Right ventricle myocardium superior (tissue), 1 donor: ENCODE measurements at regions not wholly inside any gene's neighbourhood (a gene's known extent, or its start where the extent isn't known, plus 50 kb on each side); places are given as distances from the start of the nearest gene placed in this dataset.
A peak's percentile ranks its signal among the peaks of the same experiment; 100 is the strongest.

Source experiments
- ATAC-seq: fragments of 200-7000 bp; cut with Tn5 transposase; one replicate; pipeline ENCODE4 v1.9.1; 2020; ENCODE audit warnings: mild to moderate bottlenecking; ENCODE audit not compliant: poor library complexity
- DNase-seq: peaks from one replicate; pipeline ENCODE4 v3.0.0-alpha.2; 2020
- intact Hi-C: fragments of 100-400 bp; cut with DNase I; formaldehyde crosslinking; loops from one replicate; pipeline ENCODE4 v1.11.2; 2022
- donor health status: DM: no; HTN: yes; CAD: no; lungs with severe emphysema.

GRCh38 chr9:79257790-79258351 lies 313.9 kb upstream of the TLE4 start:
- ATAC-seq (no peak), DNase-seq (no peak)
- intact Hi-C loops: no loop called here

DNA sequence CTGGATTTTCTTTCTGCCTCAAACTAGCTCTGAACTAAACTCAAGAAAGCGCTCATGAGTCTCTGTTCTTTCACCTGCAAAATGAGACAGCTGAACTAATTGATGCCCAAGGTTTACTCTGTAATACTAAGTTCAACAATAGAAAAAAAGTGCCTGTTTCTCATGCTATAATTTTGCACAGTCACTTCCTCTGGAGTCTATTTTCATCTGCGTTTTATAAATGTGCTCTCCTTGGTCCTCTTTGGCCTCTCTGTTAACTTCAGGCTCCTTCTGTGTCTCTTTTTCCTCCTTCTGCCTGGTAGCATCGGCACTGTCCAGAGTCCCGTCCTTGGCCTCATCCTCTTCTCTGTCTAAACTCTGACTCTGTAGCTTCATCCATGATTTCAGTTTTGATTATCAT lies 311.9 kb upstream of the TLE4 start:
- ATAC-seq: no peak
- no peak for DNase-seq
- intact Hi-C loops: no loop called here

DNA sequence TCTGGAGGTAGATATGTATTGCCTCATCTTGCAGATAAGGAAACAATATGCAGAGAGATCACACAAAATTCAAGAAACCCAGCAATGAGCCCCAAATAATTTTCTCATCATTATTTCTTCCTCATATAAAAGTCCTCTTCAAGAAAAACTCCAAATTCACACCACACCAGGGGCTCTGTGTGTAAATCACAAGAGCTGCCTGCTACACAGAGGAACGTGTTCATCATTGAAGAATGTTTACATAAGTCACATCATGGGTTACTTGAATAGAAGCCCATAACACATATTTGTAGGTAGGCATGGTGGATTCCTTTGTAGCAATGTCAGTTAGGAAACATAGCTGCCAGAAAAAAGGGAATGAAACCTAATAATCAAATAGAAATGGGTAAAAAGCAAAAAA lies 308.1 kb upstream of the TLE4 start:
- no peak for ATAC-seq
- no peak for DNase-seq
- intact Hi-C loops: no loop called here

- intact Hi-C loops: no loop called here
- ATAC-seq (no peak), DNase-seq (peak; percentile 55)
Observed at GRCh38 chr9:79264041-79264440, 307.7 kb upstream of the TLE4 start.

DNA sequence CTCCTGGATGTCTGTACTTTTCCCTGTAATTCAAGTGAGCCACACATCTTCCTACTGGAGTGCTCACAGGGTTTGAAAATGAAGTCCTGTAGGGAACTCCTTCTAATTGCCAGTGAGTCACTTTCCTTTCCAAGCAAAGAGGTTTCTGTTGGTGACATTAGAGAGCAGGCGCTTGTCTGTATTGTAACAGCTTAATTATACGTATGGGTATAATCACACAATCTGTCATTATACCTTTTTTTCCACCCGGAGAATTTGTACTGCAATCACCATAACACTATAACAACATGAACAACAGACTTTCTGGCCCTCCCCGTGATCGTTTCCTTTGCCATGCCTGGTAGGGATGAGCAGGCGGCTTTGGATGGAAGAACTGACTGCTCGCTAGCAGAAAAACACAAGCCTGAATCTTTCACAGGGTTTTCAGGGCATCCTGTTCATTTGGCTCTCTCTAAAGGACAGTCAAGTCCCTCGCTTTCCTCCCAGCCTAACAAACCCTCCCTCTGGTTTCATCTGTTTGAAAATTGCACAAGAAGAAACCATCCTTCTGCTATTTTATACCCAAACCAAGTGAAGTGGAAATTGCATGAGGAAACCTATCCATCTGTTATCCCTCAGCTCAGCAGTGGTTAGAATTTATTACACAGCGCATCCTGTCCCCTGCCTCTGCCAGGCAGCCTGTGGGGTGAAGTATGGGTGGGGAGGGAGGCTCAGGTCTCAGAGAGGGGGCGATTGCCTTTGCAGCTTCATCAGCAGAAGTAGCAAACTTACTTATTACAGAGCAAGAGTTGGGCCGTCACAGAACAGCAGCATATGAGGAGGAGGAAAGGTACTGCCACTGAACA lies 307.0 kb upstream of the TLE4 start:
- no peak for ATAC-seq
- DNase-seq: no peak
- intact Hi-C loops: no loop called here

DNA sequence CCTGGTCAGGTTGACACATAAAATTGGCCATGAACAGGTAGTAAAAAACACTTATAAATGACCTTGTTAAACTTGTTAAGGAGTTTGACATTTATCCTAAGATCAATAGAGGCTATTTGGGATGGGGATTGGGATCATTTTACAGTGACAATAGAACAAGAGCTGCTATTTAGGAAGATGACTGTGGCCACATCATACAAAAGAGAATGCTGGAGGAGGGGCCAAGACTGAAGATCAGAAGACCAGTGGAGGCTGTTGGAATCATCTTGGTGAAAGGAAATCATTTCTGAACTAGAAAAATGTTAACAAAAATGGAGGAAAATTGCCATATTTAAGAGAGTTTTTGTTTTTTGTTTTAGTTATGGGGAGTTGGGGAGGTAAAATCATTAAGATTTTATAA lies 304.8 kb upstream of the TLE4 start:
- DNase-seq (no peak), ATAC-seq (no peak)
- intact Hi-C loops: no loop called here

- ATAC-seq (no peak), DNase-seq (no peak)
- intact Hi-C loops: no loop called here
Observed at GRCh38 chr9:79268806-79269205, 303.0 kb upstream of the TLE4 start.

DNA sequence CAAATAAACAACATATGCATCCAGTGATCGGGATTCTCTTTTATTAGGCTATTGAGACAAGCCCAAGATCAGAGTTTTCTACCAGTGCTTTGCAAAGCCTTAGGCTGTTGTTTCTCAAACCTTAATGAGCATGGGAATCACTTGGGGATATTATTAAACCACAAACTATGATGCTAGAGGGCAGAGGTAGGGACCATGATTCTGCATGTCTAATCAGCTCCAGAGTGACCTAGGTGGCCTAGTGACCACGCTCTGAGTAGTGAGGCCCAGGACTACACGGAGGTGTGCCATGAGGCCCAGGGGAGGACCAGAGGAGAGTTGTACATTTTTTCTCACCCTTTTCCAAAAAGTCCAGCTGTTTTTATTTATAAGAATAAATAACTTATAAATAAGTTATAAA lies 298.5 kb upstream of the TLE4 start:
- intact Hi-C loops: no loop called here
- no peak for DNase-seq
- no peak for ATAC-seq

- ATAC-seq (no peak), DNase-seq (no peak)
- intact Hi-C loops: no loop called here
Observed at GRCh38 chr9:79279356-79279755, 292.4 kb upstream of the TLE4 start.

GRCh38 chr9:79280691-79281090 lies 291.1 kb upstream of the TLE4 start:
- ATAC-seq (no peak), DNase-seq (no peak)
- intact Hi-C loops: no loop called here

GRCh38 chr9:79284081-79284480 lies 287.7 kb upstream of the TLE4 start:
- DNase-seq: no peak
- ATAC-seq: no peak
- intact Hi-C loops: no loop called here

DNA sequence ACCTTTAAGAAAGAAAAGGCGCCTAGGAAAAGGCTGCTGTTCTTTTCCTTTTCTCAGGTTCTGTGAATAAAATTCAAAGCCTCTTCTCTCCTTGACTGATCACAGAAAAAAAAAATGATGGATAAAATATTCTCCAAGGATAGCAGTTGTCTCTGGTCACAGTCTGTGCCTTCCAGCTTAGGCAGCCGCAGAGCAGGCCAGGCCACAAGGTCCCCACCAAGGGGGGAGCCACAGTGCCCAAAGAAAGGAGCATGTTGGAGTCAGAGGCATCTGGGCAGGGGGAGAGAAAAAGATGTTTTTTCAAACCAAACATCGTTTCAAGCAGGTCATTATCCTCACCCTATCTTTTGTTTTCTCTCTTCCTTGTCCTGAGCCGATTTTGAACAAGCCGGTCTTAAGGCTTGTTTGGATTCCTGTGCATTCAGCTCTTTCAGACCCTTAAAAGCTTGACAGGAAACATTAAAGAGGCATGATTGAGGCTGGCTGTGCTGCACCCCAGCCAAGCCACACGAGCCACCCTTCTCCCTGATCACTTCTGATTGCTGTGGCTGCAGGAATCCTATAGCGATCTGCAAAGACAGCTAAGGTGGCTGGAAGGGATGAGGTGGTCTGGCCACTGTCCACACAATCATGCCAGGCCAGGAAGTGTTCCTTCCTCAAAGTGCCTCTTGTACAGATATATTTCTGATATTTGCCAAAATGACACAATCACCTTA lies 284.6 kb upstream of the TLE4 start:
- intact Hi-C loops: no loop called here
- no peak for DNase-seq
- ATAC-seq: no peak

DNA sequence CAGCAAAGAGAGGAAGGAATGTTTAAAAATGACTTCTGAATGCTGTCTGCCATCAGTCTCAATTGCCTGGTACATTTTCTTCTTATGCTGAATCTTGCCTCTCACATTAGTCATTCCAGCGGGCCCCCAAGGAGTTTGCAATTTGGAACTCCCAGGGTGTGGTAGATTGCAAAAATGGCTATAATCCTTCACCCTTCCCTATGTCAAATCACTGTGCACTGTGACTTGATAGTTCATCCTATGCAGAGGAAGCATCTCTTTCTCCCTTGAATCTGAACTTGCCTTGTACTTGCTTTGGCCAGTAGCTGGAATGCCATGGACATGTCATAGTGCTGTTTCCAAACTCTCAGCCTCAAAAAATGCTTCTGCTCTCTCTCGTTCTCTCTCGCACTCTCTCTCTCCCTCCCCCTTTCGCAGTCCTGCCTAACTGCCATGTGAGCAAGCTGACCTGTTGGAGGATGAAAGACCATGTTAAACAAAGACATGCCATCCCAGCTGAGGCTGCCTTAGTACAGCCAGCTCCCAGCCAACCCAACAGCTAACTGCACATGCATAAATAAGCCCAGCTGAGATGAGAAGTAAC lies 284.0 kb upstream of the TLE4 start:
- ATAC-seq: no peak

GRCh38 chr9:79289856-79290255 lies 281.9 kb upstream of the TLE4 start:
- intact Hi-C loops: no loop called here
- ATAC-seq (no peak), DNase-seq (no peak)

More for the DNA sequence above, 284.0 kb upstream of the TLE4 start:
- no peak for DNase-seq
- intact Hi-C loops: no loop called here

DNA sequence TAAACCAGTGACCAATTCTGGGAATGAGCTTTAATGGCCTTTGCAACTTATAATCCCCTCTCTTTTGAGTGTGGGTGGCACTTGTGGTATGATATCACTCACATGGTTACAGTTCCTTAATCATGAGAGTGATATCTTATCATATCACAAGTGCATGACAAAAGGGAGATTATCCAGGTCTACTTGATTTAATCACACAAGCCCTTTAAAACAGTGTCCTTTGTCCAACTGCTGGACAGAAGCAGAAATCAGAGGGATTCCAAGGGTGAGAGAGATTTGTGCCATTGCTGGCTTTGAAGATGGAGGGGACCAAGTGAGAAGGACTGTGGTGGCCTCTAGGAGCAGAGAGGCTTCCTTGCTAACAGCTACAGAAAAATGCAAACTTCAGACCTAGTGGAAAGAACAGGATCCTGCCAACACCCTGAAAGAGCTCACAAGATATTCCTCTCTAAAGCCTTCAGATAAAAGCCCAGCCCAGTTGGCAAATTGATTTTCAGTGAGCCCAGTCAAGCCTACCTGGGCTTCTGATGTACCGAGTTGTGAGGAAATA lies 279.0 kb upstream of the TLE4 start:
- ATAC-seq (no peak), DNase-seq (no peak)
- intact Hi-C loops: no loop called here

GRCh38 chr9:79300068-79300467 lies 271.7 kb upstream of the TLE4 start:
- intact Hi-C loops: no loop called here
- DNase-seq (no peak), ATAC-seq (no peak)

DNA sequence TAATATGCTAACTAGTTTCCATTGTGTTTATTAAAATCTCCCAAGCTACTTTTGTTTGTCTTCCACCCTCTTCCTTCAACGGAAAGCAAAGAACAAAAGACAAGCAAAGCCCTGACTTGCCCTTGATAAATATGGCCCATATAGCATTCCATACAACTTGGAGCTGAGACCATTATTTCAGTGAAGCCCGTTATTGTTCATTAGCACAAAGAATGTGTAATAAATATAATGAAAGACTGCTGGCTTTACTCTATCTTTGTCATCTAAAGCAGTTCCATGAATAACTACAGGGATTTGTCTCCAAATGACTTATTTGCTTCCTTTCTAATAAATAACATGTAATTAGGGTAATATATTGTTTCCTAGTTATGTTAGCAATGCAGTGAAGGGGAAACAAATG lies 270.7 kb upstream of the TLE4 start:
- ATAC-seq (no peak), DNase-seq (no peak)
- intact Hi-C loops: no loop called here

DNA sequence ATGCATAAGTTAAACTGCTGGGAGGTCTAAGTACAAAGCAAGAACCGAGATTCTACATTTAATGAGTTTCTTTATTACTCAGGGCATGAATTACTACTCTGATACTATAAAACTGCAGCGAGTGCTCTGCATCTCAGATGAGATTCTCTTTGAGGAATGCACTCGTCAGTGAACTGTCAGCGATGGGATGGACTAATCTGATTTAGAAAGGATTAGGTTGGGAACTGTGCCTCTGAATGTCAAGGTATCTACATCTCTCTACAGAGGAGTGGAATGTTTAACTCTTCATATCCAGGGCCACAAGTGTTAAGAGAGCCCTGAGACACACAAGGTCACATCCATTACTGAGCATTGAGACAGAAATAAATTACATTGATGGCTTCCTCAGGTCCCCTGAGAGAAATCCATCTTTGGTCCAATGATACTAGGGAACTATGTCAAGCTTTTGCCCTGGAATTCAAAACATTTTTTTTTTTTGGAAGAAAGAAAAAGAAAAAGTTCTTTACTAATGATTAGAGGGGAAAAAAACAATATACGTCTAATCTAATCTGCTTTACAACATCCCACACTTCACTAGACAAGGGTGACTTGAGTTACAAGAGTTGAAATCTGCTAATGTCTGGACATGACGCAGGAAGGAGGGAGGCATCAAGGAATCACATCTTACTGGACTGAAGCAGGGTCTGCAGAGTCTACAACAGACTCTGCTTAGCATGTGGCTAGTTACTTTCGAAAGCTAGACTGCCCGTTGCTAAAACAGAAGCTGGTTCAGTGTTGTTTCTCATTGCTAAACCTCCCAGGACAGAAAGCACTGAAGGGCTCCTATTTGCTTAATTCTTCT lies 270.0 kb upstream of the TLE4 start:
- ATAC-seq: no peak
- intact Hi-C loops: no loop called here
- DNase-seq: no peak

- no peak for ATAC-seq
- intact Hi-C loops: no loop called here
- DNase-seq: no peak
Observed at GRCh38 chr9:79302569-79302968, 269.2 kb upstream of the TLE4 start.
